ENCODE measurements at regions not wholly inside any gene's neighbourhood (a gene's known extent, or its start where the extent isn't known, plus 50 kb on each side); places are given as distances from the start of the nearest gene placed in this dataset.

GRCh38 chr1:204736836-204737235 lies 51.3 kb upstream of the LRRN2 start:
- no peak for DNase-seq (ENCODE audit: low read depth in 3 of 3, low spot score in 2 of 3)

GRCh38 chr1:204738506-204738905 lies 53.0 kb upstream of the LRRN2 start:
- DNase-seq (ENCODE audit: low read depth in 3 of 3, low spot score in 2 of 3) = no peak

DNA sequence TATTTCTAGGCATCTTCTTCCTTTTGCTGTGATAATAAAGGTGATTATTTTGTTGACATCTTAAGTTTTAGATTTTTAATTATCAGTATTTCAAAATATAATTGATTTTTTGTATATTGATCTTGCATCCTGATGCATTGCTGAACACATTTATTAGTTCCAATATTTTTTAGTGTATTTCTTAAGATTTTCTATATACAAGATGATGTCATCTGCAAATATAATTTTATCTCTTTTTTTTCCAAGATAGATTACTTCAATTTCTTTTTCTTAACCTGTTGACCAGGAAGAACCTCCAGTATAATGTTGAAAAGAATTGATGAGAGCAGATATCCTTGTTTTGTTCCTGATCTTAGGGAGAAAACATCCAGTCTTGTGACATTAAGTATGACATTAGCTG lies 54.8 kb upstream of the LRRN2 start:
- no peak for DNase-seq (ENCODE audit: low read depth in 3 of 3, low spot score in 2 of 3)

GRCh38 chr1:204741440-204741839 lies 55.9 kb upstream of the LRRN2 start:
- no peak for DNase-seq (ENCODE audit: low read depth in 3 of 3, low spot score in 2 of 3)

DNA sequence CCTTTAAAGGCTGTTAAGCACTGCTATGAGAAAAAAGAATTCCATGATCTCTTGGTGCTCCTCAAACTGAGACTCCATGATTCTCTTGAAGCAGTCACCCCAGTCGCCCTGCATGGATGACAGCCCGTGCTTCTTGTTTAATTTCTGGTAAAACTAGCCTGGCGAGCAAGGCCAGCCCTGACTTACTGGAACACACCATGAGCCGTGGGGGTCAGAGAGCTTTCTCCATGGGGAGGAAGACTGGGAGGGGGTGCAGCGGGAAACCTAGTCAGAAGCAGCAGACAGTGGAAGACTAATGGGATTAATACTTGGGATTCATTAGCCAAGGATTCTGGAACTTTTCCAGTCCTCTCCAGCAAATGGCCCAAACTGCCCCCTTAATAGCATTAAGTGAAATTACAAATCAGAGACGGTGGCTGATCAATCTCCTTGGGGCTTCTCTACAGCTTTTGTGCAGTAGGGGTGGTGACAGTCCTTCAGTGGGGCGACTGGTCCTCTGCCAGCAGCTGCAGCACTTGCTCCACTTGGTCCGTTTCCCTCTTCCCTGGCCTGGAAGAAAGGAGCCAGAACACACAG lies 57.2 kb upstream of the LRRN2 start:
- DNase-seq (ENCODE audit: low read depth in 3 of 3, low spot score in 2 of 3) = no peak

- no peak for DNase-seq (ENCODE audit: low read depth in 3 of 3, low spot score in 2 of 3)
These were observed 58.7 kb upstream of the LRRN2 start for GRCh38 chr1:204744107-204744779.

DNA sequence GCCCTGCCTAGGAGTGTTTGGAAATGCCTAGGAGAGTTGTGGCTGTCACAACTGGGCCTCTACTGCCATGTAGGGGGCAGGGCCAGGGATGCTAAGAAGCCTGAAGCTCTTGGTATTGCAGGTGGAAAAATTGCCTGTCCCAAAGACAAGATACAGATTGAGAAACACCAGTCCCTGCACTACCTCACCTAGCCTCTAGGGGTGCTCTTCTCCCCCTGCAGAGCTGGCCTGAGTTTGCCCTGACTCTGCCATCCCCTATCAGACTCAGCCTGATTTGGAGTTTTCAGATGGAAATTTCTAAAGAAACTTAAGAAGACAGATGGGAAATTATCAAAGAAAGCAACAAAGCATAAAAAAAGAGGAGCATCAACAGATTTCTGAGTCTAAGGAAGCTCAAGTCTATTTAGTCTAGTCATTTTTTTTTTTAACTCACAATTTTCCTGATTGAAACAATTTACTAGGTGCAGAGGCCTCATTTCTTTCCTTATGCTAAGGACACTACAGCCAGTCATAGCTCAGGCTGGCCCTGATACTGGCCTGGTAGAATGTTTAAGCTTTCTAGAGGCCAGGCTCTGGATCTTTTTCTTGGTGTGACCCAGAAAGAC lies 61.4 kb upstream of the LRRN2 start:
- no peak for DNase-seq (ENCODE audit: low read depth in 3 of 3, low spot score in 2 of 3)

- no peak for DNase-seq (ENCODE audit: low read depth in 3 of 3, low spot score in 2 of 3)
These were observed 65.9 kb upstream of the LRRN2 start for GRCh38 chr1:204751480-204751879.

- DNase-seq (ENCODE audit: low read depth in 3 of 3, low spot score in 2 of 3) = no peak
These were observed 66.5 kb upstream of the LRRN2 start for GRCh38 chr1:204751883-204752687.

DNA sequence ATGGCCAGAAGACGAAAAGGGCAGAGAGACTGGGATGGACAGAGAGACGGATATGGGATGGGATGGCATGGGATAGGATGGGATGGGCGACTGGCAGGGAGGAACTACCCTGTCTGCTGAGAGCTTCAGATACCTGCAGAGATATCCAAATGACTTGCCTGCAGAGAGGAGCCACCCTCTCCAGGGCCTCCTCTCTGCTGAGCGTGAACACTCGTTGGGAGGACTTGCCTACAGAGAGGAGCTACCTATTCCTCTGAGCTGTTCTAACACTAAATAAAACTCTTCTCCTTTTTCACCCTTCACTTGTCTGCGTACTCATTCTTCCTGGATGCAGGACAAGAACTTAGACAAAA lies 67.1 kb upstream of the LRRN2 start:
- no peak for DNase-seq (ENCODE audit: low read depth in 3 of 3, low spot score in 2 of 3)

GRCh38 chr1:204754821-204755220 lies 69.3 kb upstream of the LRRN2 start:
- no peak for DNase-seq (ENCODE audit: low read depth in 3 of 3, low spot score in 2 of 3)

DNA sequence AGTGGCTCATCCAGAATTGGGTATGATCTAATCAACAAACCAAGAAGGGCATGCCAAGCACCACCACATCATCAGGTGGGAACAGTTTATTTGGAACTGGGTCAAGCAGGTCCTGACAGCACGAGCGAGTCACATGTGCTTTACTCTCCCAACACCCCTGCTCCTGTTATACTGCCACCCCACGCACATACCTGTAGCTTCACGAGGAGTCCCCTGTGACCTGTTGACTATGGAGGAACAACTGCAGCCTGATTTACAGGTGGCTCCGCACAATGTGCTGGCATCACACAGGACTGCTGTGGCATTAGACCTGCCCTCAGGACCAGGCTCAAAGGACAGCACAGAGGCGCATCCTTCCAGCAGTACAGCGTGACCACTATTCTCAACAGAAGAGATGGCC lies 70.8 kb upstream of the LRRN2 start:
- DNase-seq (ENCODE audit: low read depth in 3 of 3, low spot score in 2 of 3) = no peak

DNA sequence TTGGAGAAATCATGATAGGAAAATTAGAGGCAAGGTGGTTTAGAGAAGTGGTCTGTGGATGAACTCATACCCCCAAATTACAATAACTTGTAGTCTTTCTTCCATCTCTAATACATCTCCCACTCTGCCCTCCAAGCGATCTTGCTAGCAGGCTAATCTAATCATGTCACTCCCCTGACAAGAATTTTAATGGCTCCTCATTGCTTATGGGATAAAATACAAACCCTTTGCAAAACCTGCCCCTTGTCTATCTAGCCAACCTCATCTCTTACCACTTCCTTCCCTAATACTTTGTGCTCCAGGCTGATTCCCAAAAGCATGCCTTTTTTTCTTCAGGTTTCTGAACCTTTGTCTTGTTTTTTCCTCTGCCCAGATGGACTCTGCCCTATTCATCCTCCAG lies 71.3 kb upstream of the LRRN2 start:
- DNase-seq (ENCODE audit: low read depth in 3 of 3, low spot score in 2 of 3) = no peak

DNA sequence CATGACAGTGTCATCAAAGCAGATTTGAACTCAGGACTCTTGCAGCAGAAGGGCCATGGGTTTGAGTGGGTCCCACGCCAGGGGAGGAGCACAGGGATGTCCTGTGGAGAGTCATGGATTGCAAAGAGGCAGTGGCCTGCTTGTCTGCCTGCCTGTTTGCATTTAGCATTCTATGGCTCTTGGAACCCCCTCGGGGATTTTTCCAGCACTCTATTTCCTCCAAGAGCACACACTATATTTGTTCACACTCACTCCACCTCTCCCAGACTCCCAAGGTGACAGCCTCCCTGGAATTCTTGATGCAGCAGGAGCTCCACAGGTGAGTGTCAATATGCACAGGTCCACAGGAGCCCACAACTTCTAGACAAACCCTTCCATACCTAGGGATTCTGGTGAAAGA lies 73.1 kb upstream of the LRRN2 start:
- no peak for DNase-seq (ENCODE audit: low read depth in 3 of 3, low spot score in 2 of 3)

GRCh38 chr1:204760350-204760749 lies 74.8 kb upstream of the LRRN2 start:
- DNase-seq (ENCODE audit: low read depth in 3 of 3, low spot score in 2 of 3) = no peak

- DNase-seq (ENCODE audit: low read depth in 3 of 3, low spot score in 2 of 3) = no peak
These were observed 75.2 kb upstream of the LRRN2 start for GRCh38 chr1:204760757-204761156.

GRCh38 chr1:204763773-204764427 lies 78.4 kb upstream of the LRRN2 start:
- peak in 2 of 3 donors; percentile 23 to 30 for DNase-seq (ENCODE audit: low read depth in 3 of 3, low spot score in 2 of 3)

GRCh38 chr1:204769997-204770396 lies 84.5 kb upstream of the LRRN2 start:
- DNase-seq (ENCODE audit: low read depth in 3 of 3, low spot score in 2 of 3) = no peak

DNA sequence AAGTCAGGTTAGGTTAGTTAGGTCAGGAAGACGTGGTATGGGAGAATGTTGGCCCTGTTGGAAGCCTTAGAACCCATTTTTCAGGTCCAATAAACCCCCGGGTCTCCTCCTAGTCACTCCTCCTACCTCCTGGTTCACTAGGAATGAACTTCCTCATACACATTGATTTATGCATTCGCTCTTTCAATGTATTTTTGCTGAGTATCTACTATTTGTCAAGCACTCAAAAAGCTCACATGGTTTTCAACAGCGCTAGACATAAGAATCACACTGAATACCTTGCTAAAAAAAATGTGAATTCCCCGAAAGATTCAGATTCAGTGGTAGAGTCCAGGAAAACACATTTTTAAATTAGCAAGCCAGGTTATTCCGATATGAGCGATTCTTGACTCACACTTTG lies 85.8 kb upstream of the LRRN2 start:
- no peak for DNase-seq (ENCODE audit: low read depth in 3 of 3, low spot score in 2 of 3)

DNA sequence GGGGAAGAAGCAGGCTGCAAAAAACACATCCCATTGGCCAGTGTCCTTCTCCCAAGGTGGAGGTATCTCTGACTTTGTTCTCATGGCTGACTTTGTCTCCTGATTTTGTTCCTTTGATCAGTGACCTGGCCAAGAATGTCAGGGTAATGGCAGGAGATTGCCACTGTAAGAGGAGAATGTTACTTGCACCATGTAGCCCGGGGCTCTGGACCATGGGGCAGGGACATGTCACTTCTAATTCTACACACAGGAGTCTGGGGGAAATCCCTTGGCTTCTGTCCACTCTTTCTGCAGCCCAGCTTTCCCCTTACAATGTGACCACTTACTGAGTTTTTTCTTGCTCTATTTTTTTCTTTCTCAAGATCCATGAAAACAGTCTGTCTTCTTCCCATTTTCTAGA lies 87.7 kb upstream of the LRRN2 start:
- no peak for DNase-seq (ENCODE audit: low read depth in 3 of 3, low spot score in 2 of 3)

DNA sequence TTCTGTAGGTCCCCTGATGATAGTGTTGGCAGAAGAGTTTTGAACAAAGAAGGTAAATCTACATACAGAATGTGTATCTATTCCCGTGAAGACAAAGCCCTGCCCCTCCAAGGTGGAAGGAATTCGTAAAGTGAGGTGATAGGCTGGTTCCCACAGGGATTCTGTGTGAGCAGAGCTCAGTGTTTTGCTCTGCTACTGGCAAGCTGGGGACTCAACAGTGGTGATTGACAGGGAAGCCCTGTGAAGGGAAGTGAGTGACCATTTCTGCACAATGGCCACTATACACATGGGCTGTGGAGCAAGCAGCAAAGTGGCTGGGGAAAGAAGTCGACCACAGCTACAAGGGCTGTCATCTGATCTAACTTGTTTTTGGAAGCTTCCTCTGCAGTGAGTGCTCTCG lies 90.0 kb upstream of the LRRN2 start:
- DNase-seq (ENCODE audit: low read depth in 3 of 3, low spot score in 2 of 3) = no peak

Data from right renal cortex interstitium (tissue), 3 donors.